OCI-LY3 (cell line): ENCODE measurements at regions not wholly inside any gene's neighbourhood (a gene's known extent, or its start where the extent isn't known, plus 50 kb on each side); places are given as distances from the start of the nearest gene placed in this dataset.
"Not testable (repeated sequence)": the region's sequence is repeated elsewhere in the genome, so short reads cannot be mapped to it uniquely, and the experiment has no call there.

ENCODE experiments used
- H2AFZ ChIP-seq: fragments of 200-600, 300-600 bp; shearing (Covaris generic); 2 replicates; pipeline ENCODE4 v1.6.0; 2014; ENCODE audit warnings: antibody characterized with exemption, low read depth, low read length
- H3K27ac ChIP-seq: fragments of 200-600, 300-600 bp; sonication (generic); 2 replicates; pipeline ENCODE4 v1.5.1; 2014; ENCODE audit warnings: mild to moderate bottlenecking, low read length, moderate library complexity, mixed read lengths
- H3K27me3 ChIP-seq: fragments of 200-600, 300-600 bp; sonication (generic); 2 replicates; pipeline ENCODE4 v1.6.1; 2014; ENCODE audit warnings: low read depth, low read length, mixed read lengths
- H3K36me3 ChIP-seq: fragments of 200-600, 300-600 bp; sonication (generic); replicated peaks from 2 replicates; pipeline ENCODE3; 2014; ENCODE audit warnings: low read depth, low read length, mixed read lengths
- H3K4me1 ChIP-seq: fragments of 300-600, 200-600 bp; sonication (generic); 2 replicates; pipeline ENCODE4 v1.6.1; 2014; ENCODE audit warnings: low read length, mixed read lengths
- H3K4me2 ChIP-seq: fragments of 200-600, 300-600 bp; sonication (generic); 2 replicates; pipeline ENCODE4 v1.6.1; 2014; ENCODE audit warnings: low read length, mixed read lengths
- H3K4me3 ChIP-seq: fragments of 300-600, 200-600 bp; sonication (generic); 2 replicates; pipeline ENCODE4 v1.5.1; 2014; ENCODE audit warnings: antibody characterized with exemption, mild to moderate bottlenecking, low read length, moderate library complexity
- H3K79me2 ChIP-seq: fragments of 300-600, 200-600 bp; shearing (Covaris generic); 2 replicates; pipeline ENCODE4 v1.6.1; 2014; ENCODE audit warnings: mild to moderate bottlenecking, low read length, mixed read lengths
- H3K9ac ChIP-seq: fragments of 300-600, 200-600 bp; shearing (Covaris generic); 2 replicates; pipeline ENCODE4 v1.6.0; 2014; ENCODE audit warnings: mild to moderate bottlenecking, low read length, moderate library complexity
- H3K9me3 ChIP-seq: fragments of 200-600, 300-600 bp; shearing (Covaris generic); 2 replicates; pipeline ENCODE4 v1.6.1; 2014; ENCODE audit warnings: low read length, mixed read lengths; ENCODE audit not compliant: insufficient read depth
- H4K20me1 ChIP-seq: fragments of 200-600, 300-600 bp; sonication (generic); 2 replicates; pipeline ENCODE4 v1.6.1; 2016; ENCODE audit warnings: low read length, mixed read lengths; ENCODE audit not compliant: insufficient read depth
- EZH2phosphoT487 ChIP-seq: fragments of 200-600 bp; shearing (Covaris generic); IDR thresholded peaks from 2 replicates; pipeline ENCODE4 v1.6.1; 2018; ENCODE audit warnings: antibody characterized with exemption, mixed run types, low read depth
- TF ChIP-seq, protein P1 (sequence below): fragments of 200-600, 300-600 bp; sonication (generic); IDR thresholded peaks from 2 replicates; pipeline ENCODE4 v1.5.1; 2014; ENCODE audit warnings: antibody characterized with exemption, low read length, low read depth

DNA sequence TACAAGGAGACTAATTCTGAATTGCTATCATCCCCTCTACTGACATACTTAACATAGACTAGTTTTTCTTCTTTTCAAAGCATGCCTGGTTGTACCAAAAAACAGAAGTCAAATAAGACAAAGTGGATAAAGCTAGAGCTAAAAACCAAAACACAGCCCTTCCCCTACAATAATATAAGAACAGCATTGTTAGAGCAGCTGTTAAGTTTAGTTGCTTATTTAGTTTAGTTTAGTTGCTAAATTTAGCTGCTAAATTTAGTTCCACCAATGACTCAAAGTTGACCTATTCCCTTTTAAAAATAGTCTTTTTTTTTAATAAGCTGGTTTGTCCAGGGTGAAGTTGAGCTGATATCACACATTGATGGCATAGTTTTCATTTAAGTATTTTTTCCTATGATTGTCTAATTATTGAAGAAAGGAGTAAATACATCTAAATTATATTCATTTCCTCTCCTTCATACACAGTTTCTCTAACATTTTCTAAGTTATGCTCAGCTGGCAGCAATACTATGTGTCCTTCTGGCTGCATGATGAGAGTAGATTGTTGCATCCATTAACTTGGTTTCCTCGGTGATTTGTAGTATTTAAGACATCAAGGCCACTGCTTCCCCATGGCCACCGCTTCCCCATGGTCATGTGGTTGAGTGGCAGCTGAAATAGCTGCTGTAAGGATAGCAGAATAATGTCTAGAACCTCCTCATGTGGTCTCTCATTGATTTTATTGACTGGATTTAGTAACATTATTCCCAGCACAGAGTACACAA, 718.6 kb upstream of the NECTIN3 start:
- Histone ChIP-seq H3K9me3 (no peaks in the 10 kb centered on the region), H3K79me2 (no peaks in the 10 kb centered on the region), H3K27me3 (no peaks in the 10 kb centered on the region), H4K20me1 (no peaks in the 10 kb centered on the region), H3K4me1 (no peaks in the 10 kb centered on the region), H3K4me2 (no peak overlapping the region), H3K36me3 (no peaks in the 10 kb centered on the region), H3K27ac (no peak overlapping the region), H3K9ac (no peak overlapping the region), H3K4me3 (no peak overlapping the region), H2AFZ (no peak overlapping the region)
- TF ChIP-seq, protein P1, sequence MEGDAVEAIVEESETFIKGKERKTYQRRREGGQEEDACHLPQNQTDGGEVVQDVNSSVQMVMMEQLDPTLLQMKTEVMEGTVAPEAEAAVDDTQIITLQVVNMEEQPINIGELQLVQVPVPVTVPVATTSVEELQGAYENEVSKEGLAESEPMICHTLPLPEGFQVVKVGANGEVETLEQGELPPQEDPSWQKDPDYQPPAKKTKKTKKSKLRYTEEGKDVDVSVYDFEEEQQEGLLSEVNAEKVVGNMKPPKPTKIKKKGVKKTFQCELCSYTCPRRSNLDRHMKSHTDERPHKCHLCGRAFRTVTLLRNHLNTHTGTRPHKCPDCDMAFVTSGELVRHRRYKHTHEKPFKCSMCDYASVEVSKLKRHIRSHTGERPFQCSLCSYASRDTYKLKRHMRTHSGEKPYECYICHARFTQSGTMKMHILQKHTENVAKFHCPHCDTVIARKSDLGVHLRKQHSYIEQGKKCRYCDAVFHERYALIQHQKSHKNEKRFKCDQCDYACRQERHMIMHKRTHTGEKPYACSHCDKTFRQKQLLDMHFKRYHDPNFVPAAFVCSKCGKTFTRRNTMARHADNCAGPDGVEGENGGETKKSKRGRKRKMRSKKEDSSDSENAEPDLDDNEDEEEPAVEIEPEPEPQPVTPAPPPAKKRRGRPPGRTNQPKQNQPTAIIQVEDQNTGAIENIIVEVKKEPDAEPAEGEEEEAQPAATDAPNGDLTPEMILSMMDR = no peak

DNA sequence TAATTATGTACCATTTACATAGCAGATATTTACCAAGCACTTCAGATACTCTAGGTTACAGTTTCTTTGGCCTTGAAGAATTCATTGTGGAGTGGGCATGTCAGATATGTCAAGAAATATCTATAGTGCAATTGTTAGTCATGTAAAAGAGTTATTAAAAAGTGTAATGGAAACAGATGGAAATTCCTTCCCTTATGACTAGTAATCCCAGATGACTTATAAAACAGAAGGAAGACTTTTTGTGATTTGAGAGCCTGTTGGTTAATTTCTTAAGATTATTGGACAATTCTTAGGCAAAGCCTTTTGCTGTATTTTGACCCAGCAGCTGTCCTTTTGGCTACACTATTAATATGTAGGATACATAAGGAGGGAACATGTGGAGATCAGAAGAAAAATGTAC, 708.9 kb upstream of the NECTIN3 start:
- Histone ChIP-seq H3K36me3 (no peaks in the 10 kb centered on the region), H4K20me1 (no peaks in the 10 kb centered on the region), H3K27me3 (no peaks in the 10 kb centered on the region), H2AFZ (no peak overlapping the region), H3K27ac (no peak overlapping the region), H3K4me3 (no peak overlapping the region), H3K4me1 (no peaks in the 10 kb centered on the region), H3K9me3 (no peaks in the 10 kb centered on the region), H3K4me2 (no peak overlapping the region), H3K9ac (no peak overlapping the region), H3K79me2 (no peaks in the 10 kb centered on the region)
- TF ChIP-seq, protein P1 = no peak
- TF ChIP-seq EZH2phosphoT487 = no peak

DNA sequence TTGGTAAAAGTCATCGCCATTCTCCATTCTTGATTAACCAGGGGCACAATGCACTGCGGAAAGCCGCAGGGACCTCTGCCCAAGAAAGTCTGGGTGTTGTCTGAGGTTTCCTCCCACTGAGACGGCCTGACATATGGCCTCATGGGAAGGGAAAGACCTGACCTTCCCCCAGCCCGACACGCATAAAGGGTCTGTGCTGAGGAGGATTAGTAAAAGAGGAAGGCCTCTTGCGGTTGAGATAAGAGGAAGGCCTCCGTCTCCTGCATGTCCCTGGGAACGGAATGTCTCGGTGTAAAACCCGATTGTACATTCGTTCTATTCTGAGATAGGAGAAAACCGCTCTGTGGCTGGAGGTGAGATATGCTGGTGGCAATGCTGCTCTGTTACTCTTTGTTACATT, 704.3 kb upstream of the NECTIN3 start:
- not testable (repeated sequence) for H2AFZ ChIP-seq, H3K27ac ChIP-seq, H3K9me3 ChIP-seq, H4K20me1 ChIP-seq, H3K4me1 ChIP-seq, H3K9ac ChIP-seq, H3K79me2 ChIP-seq, H3K4me2 ChIP-seq, H3K4me3 ChIP-seq, H3K36me3 ChIP-seq, H3K27me3 ChIP-seq

DNA sequence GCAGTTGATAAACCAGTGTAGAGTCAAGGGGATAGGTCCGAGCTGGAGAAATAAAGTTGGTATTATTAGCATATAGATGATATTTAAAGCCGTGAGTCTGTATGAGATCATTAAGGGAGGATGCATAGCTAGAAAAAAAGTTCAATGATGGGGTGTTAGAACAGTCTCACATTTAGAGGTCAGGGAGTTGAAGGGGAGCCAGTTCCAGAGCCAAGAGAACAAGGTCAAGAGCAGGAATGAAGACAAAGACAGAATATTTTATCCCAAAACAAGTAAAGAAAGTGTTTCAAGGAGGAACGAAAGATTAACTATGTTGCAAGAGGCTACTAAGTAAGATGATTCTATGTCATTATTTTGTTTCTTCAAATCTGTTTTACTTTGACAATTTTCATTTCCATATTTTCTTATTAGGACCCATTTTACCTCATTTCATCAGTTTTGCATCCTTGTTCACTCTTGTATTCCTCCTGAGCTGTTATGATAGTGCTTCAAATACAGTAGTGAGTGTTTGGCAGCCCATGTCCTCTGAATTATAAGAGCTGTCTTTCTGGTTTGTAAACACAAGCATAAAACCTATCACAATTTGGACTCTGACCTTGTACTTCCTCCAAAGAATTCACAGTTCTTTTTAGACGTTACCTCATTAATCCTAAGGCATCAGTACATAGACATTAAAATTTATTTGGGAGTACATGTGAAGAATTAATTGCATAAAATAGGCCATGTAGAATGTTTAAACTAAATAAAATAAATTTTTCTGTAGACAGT, 695.7 kb upstream of the NECTIN3 start:
- Histone ChIP-seq H3K79me2 (no peaks in the 10 kb centered on the region), H3K27ac (no peak overlapping the region), H3K9ac (no peak overlapping the region), H3K4me2 (no peak overlapping the region), H4K20me1 (no peaks in the 10 kb centered on the region), H2AFZ (no peak overlapping the region), H3K4me3 (no peak overlapping the region), H3K27me3 (no peaks in the 10 kb centered on the region), H3K36me3 (no peaks in the 10 kb centered on the region), H3K4me1 (no peaks in the 10 kb centered on the region), H3K9me3 (no peaks in the 10 kb centered on the region)
- TF ChIP-seq EZH2phosphoT487 = no peak
- TF ChIP-seq, protein P1 = no peak
